Right ventricle myocardium superior (tissue), 1 donor: ENCODE measurements at regions not wholly inside any gene's neighbourhood (a gene's known extent, or its start where the extent isn't known, plus 50 kb on each side); places are given as distances from the start of the nearest gene placed in this dataset.

Experiments used
- ATAC-seq: fragments of 200-7000 bp; cut with Tn5 transposase; one replicate; pipeline ENCODE4 v1.9.1; 2020; ENCODE audit warnings: mild to moderate bottlenecking; ENCODE audit not compliant: poor library complexity
- DNase-seq: peaks from one replicate; pipeline ENCODE4 v3.0.0-alpha.2; 2020
- intact Hi-C: fragments of 100-400 bp; cut with DNase I; formaldehyde crosslinking; loops from one replicate; pipeline ENCODE4 v1.11.2; 2022
- donor health status: DM: no; HTN: yes; CAD: no; lungs with severe emphysema.

DNA sequence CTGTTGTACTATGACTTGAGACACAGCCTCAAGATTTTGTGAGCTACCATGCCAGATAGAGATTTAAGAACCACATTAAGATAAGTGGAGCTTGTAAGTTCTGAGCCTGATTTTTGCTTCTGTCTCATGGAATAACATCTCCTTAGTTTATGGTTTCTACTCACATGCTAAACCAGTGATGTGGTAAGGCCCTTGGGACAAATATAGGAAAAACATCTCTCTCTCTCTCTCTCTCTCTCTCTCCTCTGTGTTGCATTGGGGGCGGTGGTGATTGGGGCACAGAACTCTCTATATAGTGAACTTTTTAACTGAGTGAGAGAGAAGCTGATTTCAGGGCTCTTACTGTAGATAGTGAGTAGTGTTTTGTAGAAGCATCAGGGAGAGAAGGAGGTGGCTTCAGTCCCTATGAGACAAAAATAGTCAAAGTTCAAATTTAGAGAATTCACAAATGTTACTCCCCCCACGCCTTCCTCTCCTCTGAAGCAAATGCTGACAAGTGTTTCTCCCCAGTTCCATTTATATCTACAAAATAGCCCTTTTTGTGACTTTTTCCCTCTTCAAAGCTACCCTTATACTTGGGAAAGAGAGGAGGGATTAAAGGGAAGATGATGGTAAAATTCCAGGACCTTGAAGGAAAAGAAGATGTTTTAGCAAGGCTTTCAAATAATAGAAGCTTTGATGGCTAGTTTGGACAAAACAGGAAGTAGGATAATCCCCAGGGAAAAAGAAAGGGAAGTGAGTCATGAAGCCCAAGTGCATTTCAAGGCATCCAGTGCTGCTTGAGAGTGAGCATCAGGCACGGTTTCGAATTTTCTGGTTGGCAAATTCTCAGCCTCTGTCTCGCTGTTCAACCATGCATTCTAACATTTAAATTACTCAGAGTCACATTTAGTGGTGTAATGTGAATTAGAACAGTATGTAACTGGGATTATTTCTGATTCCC, 134.3 kb upstream of the AP1S2 start:
- DNase-seq, result no peak
- ATAC-seq, result no peak
- intact Hi-C loops, result no loop called here

DNA sequence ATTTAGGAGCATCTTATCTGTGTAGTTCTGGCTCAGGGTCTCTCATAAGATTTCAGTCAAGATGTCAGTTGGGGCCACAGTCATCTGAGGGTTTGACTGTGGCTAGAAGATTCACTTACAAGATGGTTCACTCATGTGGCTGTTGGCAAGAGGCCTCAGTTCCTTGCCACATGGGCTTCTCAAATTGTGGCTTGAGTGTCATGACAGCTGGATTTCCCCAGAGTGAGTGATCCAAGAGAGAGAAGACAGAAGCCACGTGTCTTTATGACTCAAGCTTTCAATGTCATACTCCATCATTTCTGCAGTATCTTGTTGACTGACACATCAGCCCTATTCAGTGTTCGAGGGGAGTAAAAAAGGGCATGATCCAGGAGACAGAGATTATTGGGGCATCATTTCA, 131.3 kb upstream of the AP1S2 start:
- DNase-seq (no peak), ATAC-seq (no peak)
- intact Hi-C loops, result no loop called here

DNA sequence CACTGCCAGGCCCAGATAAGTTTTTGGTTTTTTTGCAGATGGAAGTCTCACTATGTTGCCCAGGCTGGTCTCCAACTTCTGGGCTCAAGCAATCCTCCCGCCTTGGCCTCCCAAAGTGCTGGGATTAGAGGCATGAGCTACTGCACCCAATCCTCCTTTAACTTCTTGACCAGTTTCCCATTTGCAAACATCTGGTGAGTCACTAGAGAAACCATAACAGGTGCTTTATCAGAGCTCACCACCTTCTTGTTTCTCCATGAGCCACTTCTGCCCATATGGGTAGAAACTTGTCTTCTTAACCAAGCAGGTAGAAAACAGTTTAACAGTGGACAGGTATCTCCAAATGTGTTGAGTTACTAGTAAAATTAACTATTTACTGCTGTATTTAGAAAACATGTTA, 128.4 kb upstream of the AP1S2 start:
- DNase-seq (no peak), ATAC-seq (no peak)
- intact Hi-C loops, result no loop called here

DNA sequence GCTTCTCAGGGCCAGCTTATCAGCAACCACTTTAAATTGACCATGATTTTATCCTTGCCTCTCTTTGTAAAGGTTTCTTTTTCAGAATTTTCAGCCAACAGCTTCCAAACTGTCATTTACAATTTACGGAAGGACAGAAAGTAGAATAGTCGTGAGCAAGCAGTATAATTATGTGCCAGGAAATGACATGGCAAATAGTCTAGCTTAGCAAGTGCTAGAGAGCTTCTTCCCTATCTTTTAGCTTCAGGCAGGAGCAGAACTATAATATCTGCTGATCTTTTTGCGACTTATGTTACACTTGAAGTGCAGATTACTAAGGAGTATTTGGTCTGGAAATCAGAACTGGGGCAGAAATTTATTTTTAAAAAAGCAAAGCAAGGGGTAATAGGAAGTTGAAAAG, 123.0 kb upstream of the AP1S2 start:
- intact Hi-C loops, result no loop called here
- ATAC-seq, result no peak

DNA sequence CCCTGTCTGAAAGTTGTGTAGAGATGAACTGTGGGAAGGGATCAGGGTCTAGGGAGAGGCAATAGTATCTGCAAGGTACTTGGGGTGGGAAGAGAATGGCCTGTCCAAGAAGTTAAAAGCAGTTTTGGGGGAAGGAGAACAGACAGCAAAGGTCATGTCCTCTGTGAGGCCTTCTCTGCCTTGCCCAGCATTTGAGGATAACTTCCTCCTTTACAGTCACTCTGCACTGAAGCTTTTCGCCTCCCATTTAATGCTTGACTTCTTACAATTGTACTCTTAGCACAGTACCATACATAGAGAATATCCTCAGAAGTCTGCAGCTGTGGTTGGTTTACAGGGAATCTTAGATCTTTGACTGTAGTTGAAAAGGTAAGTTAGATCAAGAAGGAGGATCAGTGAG, 121.8 kb upstream of the AP1S2 start:
- ATAC-seq (no peak), DNase-seq (no peak)
- intact Hi-C loops, result no loop called here

More for the DNA sequence above, 123.0 kb upstream of the AP1S2 start:
- no peak for DNase-seq

DNA sequence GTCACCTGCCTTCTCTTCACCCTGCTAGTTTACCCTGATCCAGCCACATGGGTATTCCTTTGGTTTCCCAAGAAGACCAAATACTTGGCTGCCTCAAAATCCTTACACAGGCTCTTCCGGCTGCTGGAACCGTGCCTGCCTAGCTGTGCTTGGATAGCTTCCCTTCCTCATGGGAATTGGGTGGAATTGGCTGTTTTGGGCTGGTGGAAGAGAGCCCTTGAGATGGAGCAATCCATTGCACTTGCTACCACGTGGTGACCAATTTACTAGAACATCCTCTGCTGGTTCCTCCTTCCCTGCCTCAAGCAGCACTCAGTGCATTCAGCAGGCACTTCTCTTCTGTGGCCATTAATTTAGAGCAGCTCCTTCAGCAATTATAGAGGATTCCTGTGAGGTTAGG, 119.3 kb upstream of the AP1S2 start:
- intact Hi-C loops, result no loop called here
- ATAC-seq (peak; percentile 59), DNase-seq (peak; percentile 55)

DNA sequence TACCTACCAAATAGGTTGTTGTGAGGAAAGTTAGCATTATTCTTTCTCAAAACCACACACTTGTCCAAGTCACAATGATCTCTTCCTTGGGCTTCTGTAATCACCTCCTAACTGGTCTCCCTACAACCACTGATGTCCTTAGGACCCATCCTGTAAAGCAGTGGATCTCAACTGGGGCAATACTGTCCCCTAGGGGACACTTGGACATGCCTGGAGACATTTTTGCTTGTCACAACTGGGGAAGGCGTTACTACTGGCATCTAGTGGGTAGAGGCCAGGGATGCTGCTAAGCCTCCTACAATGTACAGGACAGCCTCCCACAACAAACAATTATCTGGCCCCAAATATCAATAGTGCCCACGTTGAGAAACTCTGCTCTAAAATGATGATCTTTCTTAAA, 118.7 kb upstream of the AP1S2 start:
- no peak for DNase-seq
- intact Hi-C loops, result no loop called here
- peak; percentile 77 for ATAC-seq

DNA sequence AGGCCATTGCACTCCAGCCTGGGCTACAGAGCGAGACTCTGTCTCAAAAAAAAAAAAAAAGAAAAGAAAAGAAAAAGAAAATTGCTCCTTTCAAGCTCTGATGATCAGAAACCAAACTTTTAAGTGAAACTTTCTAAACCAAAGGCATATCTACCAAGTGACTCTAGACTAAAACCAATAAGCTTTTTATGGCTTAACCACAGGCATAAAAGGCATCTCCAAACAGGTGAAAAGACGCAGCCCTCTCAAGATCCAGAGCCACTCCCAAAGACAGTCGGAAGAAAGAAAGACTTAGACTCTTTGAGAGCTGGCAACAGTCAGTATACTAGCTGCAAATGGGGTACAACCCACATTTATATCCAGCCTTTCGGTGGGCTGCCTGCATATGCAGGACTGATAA, 117.1 kb upstream of the AP1S2 start:
- intact Hi-C loops, result no loop called here
- DNase-seq (no peak), ATAC-seq (no peak)

DNA sequence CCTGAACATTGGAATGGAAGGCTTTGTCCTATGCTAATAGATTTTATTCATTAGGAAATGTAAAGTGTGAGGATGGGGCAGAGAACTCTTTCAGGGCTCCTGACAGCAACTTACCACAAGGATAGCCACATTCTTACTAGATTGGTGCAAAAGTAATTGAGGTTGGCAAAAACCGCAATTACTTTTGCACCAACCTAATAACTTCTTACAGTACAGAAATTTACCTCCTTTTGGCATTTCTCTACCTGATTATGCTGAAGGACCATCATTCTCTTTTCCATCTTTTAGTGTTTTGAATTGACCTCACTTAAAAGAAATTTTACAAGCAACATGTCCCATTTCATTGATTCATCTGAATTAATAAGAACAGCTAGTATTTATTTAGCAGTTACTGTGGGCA, 109.2 kb upstream of the AP1S2 start:
- no peak for ATAC-seq
- no peak for DNase-seq
- intact Hi-C loops, result no loop called here

DNA sequence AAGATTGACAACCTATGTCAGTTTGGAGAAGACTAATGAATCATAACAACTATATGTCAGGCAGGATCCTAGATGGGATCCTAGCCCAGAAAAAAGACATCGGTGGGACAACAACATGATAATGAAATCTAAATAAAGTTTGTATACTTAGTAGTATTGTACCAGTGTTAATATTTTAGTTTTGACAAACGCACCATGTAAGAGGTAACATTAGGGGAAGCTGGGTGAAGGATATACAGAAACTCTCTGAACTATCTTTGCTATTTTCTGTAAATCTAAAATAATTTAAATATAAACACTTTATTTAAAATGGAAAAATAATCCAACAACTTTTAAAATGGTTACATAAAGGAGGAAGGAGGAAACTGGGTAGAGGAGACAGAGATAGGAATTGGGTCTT, 105.6 kb upstream of the AP1S2 start:
- intact Hi-C loops, result no loop called here
- ATAC-seq, result no peak
- DNase-seq, result no peak

DNA sequence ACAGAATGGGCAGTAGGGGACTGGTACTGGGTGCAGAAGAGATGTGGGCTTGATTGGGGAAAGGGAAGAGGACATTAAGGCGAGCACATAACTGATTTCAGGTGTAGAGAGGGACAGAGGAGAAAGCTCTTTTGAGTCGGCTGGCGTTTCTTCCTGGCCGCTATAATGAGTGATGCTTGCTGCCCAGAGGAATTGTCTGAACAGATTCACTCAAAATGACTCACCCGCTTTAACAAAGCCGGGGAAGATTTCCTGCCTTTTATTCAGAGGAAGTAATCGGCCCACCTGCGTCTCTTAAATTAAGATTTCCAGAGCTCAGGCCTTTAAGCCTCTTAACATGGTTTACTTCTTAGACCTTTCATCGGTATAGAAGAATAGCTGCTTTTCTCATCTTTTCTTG, 102.1 kb upstream of the AP1S2 start:
- ATAC-seq (no peak), DNase-seq (no peak)
- intact Hi-C loops, result no loop called here

DNA sequence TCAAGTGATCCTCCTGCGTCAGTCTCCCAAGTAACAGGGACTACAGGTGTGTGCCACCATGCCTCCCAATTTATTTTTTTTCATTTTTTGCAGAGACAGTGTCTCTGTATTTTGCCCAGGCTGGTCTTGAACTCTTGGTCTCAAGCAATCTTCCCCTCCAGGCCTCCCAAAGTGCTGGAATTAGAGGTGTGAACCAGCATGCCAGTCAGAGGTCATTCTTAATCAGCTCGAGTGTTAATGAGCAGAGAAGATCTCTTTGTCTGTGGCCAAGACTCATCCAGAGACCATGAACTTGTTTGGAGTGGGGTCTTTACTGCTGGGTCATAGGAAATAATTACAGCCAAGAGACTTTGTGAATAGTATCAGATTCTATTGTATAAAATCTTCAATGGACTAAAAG, 99.2 kb upstream of the AP1S2 start:
- ATAC-seq (no peak), DNase-seq (no peak)

DNA sequence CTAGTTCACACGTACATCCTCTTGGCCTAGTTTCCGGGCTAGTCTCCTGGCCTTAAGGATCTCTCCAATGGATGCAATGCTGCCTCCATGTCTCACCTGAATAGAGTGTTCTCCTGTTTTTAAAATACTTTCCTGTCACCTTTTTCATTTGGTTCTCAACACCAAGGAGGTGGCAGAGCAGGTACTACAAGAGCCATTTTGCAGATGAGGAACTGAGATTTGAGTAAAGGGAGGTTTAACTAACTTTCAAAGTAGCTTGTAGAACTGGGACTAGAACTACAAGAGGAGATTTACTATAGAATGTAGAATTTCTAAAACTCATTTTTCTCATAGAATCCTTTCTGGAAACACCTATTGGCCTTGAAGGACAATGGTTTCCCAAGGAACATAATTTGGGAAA, 97.6 kb upstream of the AP1S2 start:
- intact Hi-C loops, result no loop called here
- no peak for ATAC-seq

More for the DNA sequence above, 99.2 kb upstream of the AP1S2 start:
- intact Hi-C loops, result no loop called here

DNA sequence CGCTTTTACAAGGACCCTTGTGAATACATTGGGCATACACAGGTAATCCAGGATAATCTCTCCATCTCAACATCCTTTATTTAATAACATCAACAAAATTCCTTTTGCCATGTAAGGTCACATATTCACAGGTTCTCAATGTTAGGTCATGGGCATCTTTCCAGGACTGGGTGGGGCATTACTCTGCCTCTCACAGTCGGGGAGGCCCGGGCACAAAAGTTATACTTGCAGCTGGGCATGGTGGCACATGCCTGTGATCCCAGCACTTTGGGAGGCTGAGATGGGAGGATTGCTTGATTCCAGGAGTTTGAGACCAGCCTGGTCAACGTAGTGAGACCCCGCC, 93.7 kb upstream of the AP1S2 start:
- intact Hi-C loops, result no loop called here
- DNase-seq (no peak), ATAC-seq (no peak)

More for the DNA sequence above, 97.6 kb upstream of the AP1S2 start:
- DNase-seq, result no peak

DNA sequence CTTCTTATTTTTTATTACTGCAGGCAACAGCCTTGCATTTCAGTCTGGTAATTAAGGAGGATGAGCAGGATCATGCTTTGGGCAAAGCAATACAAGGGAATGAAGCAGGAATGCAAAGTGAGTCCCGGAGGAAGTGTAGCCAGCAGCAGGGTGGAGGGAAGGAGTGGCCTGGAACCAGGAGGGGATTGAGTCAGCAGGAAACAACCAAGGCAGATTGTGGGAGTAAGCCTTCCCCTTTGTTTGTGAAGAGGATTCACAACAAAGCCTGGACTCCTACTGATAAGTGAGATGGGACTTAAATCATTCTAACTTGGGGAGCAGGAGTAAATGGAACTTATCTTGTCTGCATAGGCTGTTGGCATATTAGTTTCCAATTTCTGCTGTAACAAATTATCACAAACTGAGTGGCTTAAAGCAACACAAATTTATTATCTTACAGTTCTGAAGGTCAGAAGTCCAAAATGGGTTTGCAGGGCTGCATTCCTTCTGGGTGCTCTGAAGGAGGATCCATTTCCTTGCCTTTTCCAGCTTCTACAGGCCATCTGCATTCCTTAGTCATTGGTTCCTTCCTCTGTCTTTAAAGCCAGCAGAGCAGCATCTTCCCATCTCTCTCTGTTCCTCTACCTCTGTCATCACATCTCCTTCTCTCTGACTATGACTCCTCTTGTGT, 93.2 kb upstream of the AP1S2 start:
- no peak for ATAC-seq
- intact Hi-C loops, result no loop called here
- no peak for DNase-seq

DNA sequence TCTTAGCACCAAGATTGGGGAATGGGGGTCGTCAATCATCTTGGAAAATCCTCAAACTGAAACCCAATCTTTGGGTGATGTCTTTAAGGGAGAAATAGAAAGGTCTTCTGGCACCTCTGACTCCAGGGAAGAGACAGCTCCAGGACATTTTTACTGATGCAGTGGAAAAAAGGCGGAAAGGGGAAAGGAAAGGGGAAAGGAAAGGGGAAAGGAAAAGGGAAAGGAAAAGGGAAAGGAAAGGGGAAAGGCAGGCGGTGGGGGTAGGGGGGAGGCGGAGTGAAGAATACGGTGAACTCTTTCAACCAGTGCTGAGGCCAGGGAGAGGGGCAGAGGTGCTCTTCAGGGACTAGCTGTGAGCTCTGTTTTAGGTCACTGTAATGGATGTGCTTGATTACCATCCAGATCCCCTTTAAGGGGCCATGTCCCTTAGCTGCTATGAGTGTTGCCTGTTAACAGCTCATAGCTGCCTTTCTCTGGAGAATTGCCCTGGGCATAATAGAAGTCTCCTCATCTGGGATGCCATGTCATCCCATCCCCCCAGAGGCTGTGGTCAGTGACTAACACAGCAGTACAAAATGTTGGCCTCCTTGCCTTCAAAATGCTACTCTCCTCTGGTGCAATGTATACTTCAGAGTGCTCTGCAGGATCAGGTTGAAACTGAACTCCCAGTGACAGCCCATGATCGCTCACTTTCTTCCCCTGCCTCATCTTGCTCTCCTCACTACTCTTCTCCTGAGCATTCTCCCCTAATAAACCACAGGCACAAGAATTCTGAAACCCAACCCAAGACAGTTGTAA, 92.4 kb upstream of the AP1S2 start:
- DNase-seq, result no peak
- no peak for ATAC-seq
- intact Hi-C loops, result no loop called here

DNA sequence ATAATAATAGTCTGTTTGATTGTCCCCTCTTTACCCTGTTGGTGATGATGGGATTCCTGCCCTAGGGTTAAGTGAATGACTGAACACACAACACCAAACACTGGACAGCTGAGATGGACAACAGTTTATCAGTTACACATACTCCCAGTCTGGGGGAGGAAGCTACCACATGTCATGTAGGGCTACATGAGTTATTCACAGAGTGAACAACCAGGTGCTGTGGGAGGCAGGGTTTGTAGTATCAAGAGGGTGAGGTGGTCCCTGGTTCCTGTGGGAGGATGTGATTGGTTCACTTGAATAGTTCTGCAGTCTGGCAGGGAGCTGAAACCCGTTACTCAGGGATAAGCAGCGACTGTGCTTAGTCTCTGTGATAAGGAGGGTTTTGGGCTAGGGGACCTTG, 88.8 kb upstream of the AP1S2 start:
- intact Hi-C loops, result no loop called here
- DNase-seq (no peak), ATAC-seq (no peak)

DNA sequence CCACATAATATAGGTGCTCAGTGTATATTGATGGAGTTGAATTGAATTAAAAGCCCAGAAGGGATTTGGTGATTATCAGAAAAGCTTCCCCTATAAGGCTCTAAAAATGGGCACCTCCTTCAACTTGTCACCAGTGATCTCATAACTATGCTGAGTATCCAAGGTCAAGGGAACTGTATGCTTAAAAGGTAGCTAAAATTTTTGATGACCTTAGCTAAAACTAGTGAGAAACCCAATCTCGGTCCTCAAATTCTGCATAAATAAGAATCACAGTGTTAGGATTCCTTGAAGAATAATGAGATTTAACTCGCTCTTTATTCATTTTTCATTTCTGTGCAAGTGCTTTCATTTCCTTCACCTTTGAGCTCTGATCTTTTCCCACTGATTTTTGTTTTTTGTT, 87.7 kb upstream of the AP1S2 start:
- no peak for ATAC-seq
- intact Hi-C loops, result no loop called here
- no peak for DNase-seq

DNA sequence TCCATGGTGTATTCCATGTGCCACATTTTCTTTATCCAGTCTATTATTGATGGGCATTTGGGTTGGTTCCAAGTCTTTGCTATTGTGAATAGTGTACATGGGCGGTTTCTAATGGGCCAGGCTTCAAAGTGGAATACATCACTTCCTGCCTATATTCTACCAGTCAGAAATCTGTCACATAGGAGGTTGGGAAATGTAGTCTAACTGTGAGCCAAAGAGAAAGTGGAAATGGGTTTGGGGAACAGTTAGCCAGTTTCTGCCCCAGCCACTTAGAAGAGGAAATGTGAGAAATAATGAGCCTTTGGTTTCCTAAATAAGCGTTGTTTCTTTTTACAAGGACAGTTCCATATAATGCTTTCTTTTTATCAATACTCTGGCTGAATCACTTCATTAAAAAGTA, 85.1 kb upstream of the AP1S2 start:
- DNase-seq (no peak), ATAC-seq (no peak)
- intact Hi-C loops, result no loop called here

DNA sequence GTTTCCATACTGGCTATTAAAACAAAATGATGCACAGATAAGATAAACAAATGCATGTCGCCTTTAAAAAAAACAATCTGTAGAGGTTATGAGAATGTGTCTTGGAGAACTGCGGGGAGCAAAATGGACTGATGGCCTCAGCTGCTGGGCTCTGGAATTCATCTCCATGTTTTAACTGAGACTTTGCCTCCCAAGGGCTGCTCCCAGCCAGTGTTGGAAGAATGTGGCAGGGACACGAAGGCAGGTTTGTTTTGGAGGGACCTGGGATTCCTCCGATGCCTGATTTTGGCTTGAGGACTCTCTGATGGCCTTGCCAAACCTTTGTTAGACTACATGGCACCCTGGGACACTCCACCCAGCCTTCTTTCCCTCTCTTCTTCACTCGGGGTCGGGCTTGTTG, 83.5 kb upstream of the AP1S2 start:
- no peak for ATAC-seq
- intact Hi-C loops, result no loop called here
- no peak for DNase-seq
